ENCODE measurements at regions not wholly inside any gene's neighbourhood (a gene's known extent, or its start where the extent isn't known, plus 50 kb on each side); places are given as distances from the start of the nearest gene placed in this dataset.

- Histone ChIP-seq H3K4me3 (ENCODE audit: low read length) (no peak overlapping the region), H3K79me2 (ENCODE audit: low read length) (peaks cover 10% of the 10 kb centered on the region; the same call in 1 of the 2 replicates), H2AFZ (ENCODE audit: low read depth, low read length) (no peak overlapping the region), H3K9me3 (ENCODE audit: insufficient read depth, low read length) (no peaks in the 10 kb centered on the region), H3K4me1 (ENCODE audit: low read length) (peaks cover 34% of the 10 kb centered on the region), H3K9ac (ENCODE audit: low read length) (no peak overlapping the region), H3K36me3 (replicated peaks; ENCODE audit: low read depth, low read length) (no peaks in the 10 kb centered on the region), H3K27me3 (ENCODE audit: low read depth, low read length) (no peaks in the 10 kb centered on the region), H3K27ac (ENCODE audit: low read length) (no peak overlapping the region), H3K4me2 (ENCODE audit: low read length) (no peak overlapping the region), H4K20me1 (ENCODE audit: insufficient read depth, low read length) (no peaks in the 10 kb centered on the region)
- TF ChIP-seq EZH2phosphoT487 (IDR thresholded peaks at IDR 0.05; ENCODE audit: low read depth) (no peak), CTCF (IDR thresholded peaks at IDR 0.05; ENCODE audit: low read depth, low read length) (no peak)
These were observed 58.6 kb upstream of the CAB39 start for GRCh38 chr2:230654057-230654456.

- peak overlapping the region; percentile 100 for H3K27ac ChIP-seq (ENCODE audit: low read length)
- H3K27me3 ChIP-seq (ENCODE audit: low read depth, low read length): no peaks in the 10 kb centered on the region
- H3K9ac ChIP-seq (ENCODE audit: low read length): peak overlapping the region; percentile 96; the same call in 1 of the 2 replicates
- 0 out of 2 replicates have a peak overlapping the region, but pooled peaks have one; percentile 74 for H3K4me3 ChIP-seq (ENCODE audit: low read length)
- H3K9me3 ChIP-seq (ENCODE audit: insufficient read depth, low read length): no peaks in the 10 kb centered on the region
- peak overlapping the region; percentile 89 for H3K4me2 ChIP-seq (ENCODE audit: low read length)
- no peaks in the 10 kb centered on the region for H3K36me3 ChIP-seq (replicated peaks; ENCODE audit: low read depth, low read length)
- H4K20me1 ChIP-seq (ENCODE audit: insufficient read depth, low read length): no peaks in the 10 kb centered on the region
- H2AFZ ChIP-seq (ENCODE audit: low read depth, low read length): no peak overlapping the region
- peaks cover 13% of the 10 kb centered on the region; the same call in 1 of the 2 replicates for H3K79me2 ChIP-seq (ENCODE audit: low read length)
- TF ChIP-seq CTCF (IDR thresholded peaks at IDR 0.05; ENCODE audit: low read depth, low read length): no peak
- H3K4me1 ChIP-seq (ENCODE audit: low read length): peaks cover 59% of the 10 kb centered on the region
These were observed 55.2 kb upstream of the CAB39 start for GRCh38 chr2:230657462-230657861.

GRCh38 chr2:230657906-230658305 is 54.7 kb upstream of the CAB39 start:
- H3K9ac ChIP-seq (ENCODE audit: low read length): peak overlapping the region; percentile 96; the same call in 1 of the 2 replicates
- H4K20me1 ChIP-seq (ENCODE audit: insufficient read depth, low read length): no peaks in the 10 kb centered on the region
- H3K4me3 ChIP-seq (ENCODE audit: low read length): 0 out of 2 replicates have a peak overlapping the region, but pooled peaks have one; percentile 74

GRCh38 chr2:230658577-230658876 is 54.1 kb upstream of the CAB39 start:
- H4K20me1 ChIP-seq (ENCODE audit: insufficient read depth, low read length): no peaks in the 10 kb centered on the region
- H3K9ac ChIP-seq (ENCODE audit: low read length): peak overlapping the region; percentile 96
- no peak overlapping the region for H2AFZ ChIP-seq (ENCODE audit: low read depth, low read length)
- TF ChIP-seq CTCF (IDR thresholded peaks at IDR 0.05; ENCODE audit: low read depth, low read length): no peak
- TF ChIP-seq EZH2phosphoT487 (IDR thresholded peaks at IDR 0.05; ENCODE audit: low read depth): no peak
- peaks cover 13% of the 10 kb centered on the region; the same call in 1 of the 2 replicates for H3K79me2 ChIP-seq (ENCODE audit: low read length)
- peak overlapping the region; percentile 100 for H3K27ac ChIP-seq (ENCODE audit: low read length)
- peak overlapping the region; percentile 74 for H3K4me3 ChIP-seq (ENCODE audit: low read length)
- H3K36me3 ChIP-seq (replicated peaks; ENCODE audit: low read depth, low read length): no peaks in the 10 kb centered on the region
- H3K27me3 ChIP-seq (ENCODE audit: low read depth, low read length): no peaks in the 10 kb centered on the region
- H3K4me1 ChIP-seq (ENCODE audit: low read length): peaks cover 68% of the 10 kb centered on the region
- H3K9me3 ChIP-seq (ENCODE audit: insufficient read depth, low read length): no peaks in the 10 kb centered on the region
- H3K4me2 ChIP-seq (ENCODE audit: low read length): peak overlapping the region; percentile 89

More at GRCh38 chr2:230657906-230658305, 54.7 kb upstream of the CAB39 start:
- no peak overlapping the region for H2AFZ ChIP-seq (ENCODE audit: low read depth, low read length)
- peaks cover 13% of the 10 kb centered on the region; the same call in 1 of the 2 replicates for H3K79me2 ChIP-seq (ENCODE audit: low read length)
- peak overlapping the region; percentile 100 for H3K27ac ChIP-seq (ENCODE audit: low read length)
- no peaks in the 10 kb centered on the region for H3K36me3 ChIP-seq (replicated peaks; ENCODE audit: low read depth, low read length)
- H3K4me2 ChIP-seq (ENCODE audit: low read length): peak overlapping the region; percentile 89
- peaks cover 63% of the 10 kb centered on the region for H3K4me1 ChIP-seq (ENCODE audit: low read length)
- TF ChIP-seq EZH2phosphoT487 (IDR thresholded peaks at IDR 0.05; ENCODE audit: low read depth) (no peak), CTCF (IDR thresholded peaks at IDR 0.05; ENCODE audit: low read depth, low read length) (no peak)
- no peaks in the 10 kb centered on the region for H3K27me3 ChIP-seq (ENCODE audit: low read depth, low read length)
- H3K9me3 ChIP-seq (ENCODE audit: insufficient read depth, low read length): no peaks in the 10 kb centered on the region

Data from OCI-LY3 (cell line).